ENCODE measurements at regions not wholly inside any gene's neighbourhood (a gene's known extent, or its start where the extent isn't known, plus 50 kb on each side); places are given as distances from the start of the nearest gene placed in this dataset.
A peak's percentile ranks its signal among the peaks of the same experiment; 100 is the strongest.

DNA sequence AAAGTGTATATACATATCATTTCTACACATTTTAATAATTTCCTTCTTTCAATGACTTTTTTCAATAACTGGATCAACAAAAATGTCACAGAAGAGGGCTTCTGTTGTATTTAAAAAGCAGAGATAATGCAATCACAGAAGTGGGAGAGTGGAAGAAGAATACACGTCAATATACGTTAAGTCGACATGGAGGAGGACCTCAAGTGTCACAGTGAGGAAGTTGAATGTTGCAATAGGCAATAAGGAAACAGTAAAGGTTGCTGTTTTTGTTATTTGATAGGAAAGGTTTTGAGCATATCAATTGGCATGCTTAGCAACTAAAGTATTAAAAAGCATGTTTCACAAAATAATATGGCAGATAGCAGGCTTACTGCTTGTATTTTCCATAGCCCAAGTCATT is 184.0 kb upstream of the NR4A3 start:
- TF ChIP-seq, protein P1, sequence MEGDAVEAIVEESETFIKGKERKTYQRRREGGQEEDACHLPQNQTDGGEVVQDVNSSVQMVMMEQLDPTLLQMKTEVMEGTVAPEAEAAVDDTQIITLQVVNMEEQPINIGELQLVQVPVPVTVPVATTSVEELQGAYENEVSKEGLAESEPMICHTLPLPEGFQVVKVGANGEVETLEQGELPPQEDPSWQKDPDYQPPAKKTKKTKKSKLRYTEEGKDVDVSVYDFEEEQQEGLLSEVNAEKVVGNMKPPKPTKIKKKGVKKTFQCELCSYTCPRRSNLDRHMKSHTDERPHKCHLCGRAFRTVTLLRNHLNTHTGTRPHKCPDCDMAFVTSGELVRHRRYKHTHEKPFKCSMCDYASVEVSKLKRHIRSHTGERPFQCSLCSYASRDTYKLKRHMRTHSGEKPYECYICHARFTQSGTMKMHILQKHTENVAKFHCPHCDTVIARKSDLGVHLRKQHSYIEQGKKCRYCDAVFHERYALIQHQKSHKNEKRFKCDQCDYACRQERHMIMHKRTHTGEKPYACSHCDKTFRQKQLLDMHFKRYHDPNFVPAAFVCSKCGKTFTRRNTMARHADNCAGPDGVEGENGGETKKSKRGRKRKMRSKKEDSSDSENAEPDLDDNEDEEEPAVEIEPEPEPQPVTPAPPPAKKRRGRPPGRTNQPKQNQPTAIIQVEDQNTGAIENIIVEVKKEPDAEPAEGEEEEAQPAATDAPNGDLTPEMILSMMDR (IDR thresholded peaks at IDR 0.05) = no peak
- TF ChIP-seq POLR2A (IDR thresholded peaks at IDR 0.05) = no peak
- no peak for DNase-seq
- H3K27ac ChIP-seq = no peak overlapping the region
- H3K4me3 ChIP-seq = no peak overlapping the region
- H3K4me1 ChIP-seq = no peaks in the 10 kb centered on the region
- H3K36me3 ChIP-seq = no peaks in the 10 kb centered on the region
- H3K27me3 ChIP-seq = no peaks in the 10 kb centered on the region
- H3K9me3 ChIP-seq = no peaks in the 10 kb centered on the region

DNA sequence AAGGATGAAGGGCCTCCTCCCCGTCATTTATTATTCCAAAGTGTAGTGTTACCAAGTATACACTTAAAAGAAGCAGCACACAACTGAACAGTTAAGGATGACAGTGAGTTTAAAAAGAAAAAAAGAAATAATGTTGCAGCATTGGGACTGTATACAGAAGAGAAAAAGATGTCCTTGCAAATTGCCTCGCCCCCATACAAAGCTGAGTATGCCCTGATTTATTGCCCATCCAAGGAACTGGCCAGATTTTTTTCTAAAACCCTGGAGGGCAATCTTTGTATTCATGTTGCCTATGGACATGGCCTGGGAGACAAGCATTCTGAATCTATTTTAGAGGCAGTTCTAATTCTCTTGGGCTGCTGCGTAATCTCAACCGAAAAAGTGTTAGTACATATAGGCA is 182.7 kb upstream of the NR4A3 start:
- no peaks in the 10 kb centered on the region for H3K27me3 ChIP-seq
- H3K4me3 ChIP-seq = no peak overlapping the region
- DNase-seq = no peak
- no peaks in the 10 kb centered on the region for H3K4me1 ChIP-seq
- H3K27ac ChIP-seq = no peak overlapping the region
- TF ChIP-seq, protein P1 (IDR thresholded peaks at IDR 0.05) = no peak
- TF ChIP-seq POLR2A (IDR thresholded peaks at IDR 0.05) = no peak
- no peaks in the 10 kb centered on the region for H3K36me3 ChIP-seq
- H3K9me3 ChIP-seq = no peaks in the 10 kb centered on the region

GRCh38 chr9:99647604-99648003 is 174.1 kb upstream of the NR4A3 start:
- H3K9me3 ChIP-seq = no peaks in the 10 kb centered on the region
- no peak overlapping the region for H3K27ac ChIP-seq
- no peak overlapping the region for H3K4me3 ChIP-seq
- no peak for DNase-seq
- no peaks in the 10 kb centered on the region for H3K36me3 ChIP-seq
- H3K27me3 ChIP-seq = no peaks in the 10 kb centered on the region
- TF ChIP-seq POLR2A (IDR thresholded peaks at IDR 0.05) = no peak
- TF ChIP-seq, protein P1 (IDR thresholded peaks at IDR 0.05) = no peak
- H3K4me1 ChIP-seq = no peaks in the 10 kb centered on the region

- H3K4me1 ChIP-seq = no peaks in the 10 kb centered on the region
These were observed 171.4 kb upstream of the NR4A3 start for GRCh38 chr9:99650187-99650874.

GRCh38 chr9:99660191-99660636 is 161.5 kb upstream of the NR4A3 start:
- Histone ChIP-seq H3K4me1 (no peaks in the 10 kb centered on the region), H3K9me3 (no peaks in the 10 kb centered on the region), H3K4me3 (no peak overlapping the region), H3K27me3 (no peaks in the 10 kb centered on the region), H3K36me3 (no peaks in the 10 kb centered on the region), H3K27ac (peak overlapping the region in 1 of 4 donors; percentile 55)
- TF ChIP-seq, protein P1 (IDR thresholded peaks at IDR 0.05) = no peak
- TF ChIP-seq POLR2A (IDR thresholded peaks at IDR 0.05) = no peak
- peak in 2 of 3 donors; percentile 24 to 46 for DNase-seq

More at GRCh38 chr9:99650187-99650874, 171.4 kb upstream of the NR4A3 start:
- Histone ChIP-seq H3K9me3 (no peaks in the 10 kb centered on the region), H3K36me3 (no peaks in the 10 kb centered on the region), H3K27ac (no peak overlapping the region), H3K27me3 (no peaks in the 10 kb centered on the region), H3K4me3 (no peak overlapping the region)
- TF ChIP-seq POLR2A (IDR thresholded peaks at IDR 0.05) = no peak
- TF ChIP-seq, protein P1 (IDR thresholded peaks at IDR 0.05) = no peak
- DNase-seq = no peak
